GM12874 (cell line): ENCODE measurements at regions not wholly inside any gene's neighbourhood (a gene's known extent, or its start where the extent isn't known, plus 50 kb on each side); places are given as distances from the start of the nearest gene placed in this dataset.

Experiments
- CTCF ChIP-seq: IDR thresholded peaks from 2 replicates; pipeline ENCODE4 v1.5.1; 2011; ENCODE audit warnings: low read depth, mild to moderate bottlenecking, control low read depth, low read length, moderate library complexity; ENCODE audit not compliant: insufficient read depth

GRCh38 chr9:116020146-116020545 lies 133.4 kb upstream of the PAPPA start:
- TF ChIP-seq CTCF, result no peak

GRCh38 chr9:116020801-116021200 lies 132.8 kb upstream of the PAPPA start:
- TF ChIP-seq CTCF, result no peak

GRCh38 chr9:116027096-116027495 lies 126.5 kb upstream of the PAPPA start:
- no peak for TF ChIP-seq CTCF

DNA sequence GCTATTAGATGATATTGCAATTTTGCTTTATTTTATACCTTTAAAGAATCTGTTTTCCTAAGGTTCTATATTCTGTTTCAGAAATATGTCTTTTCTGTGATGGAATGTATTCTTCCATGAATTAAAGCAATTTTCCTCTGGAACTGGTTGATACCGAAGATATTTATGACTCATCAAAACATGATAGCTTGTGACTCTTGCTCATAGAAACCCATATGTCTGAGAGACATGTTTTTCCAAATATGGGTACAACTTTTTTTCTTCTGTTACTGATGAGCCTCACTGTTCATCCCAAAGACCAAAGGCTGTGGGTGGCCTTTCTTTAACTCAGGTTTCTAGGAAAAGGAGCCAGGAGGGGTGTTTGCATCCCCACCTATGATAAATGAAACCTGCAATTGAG lies 126.1 kb upstream of the PAPPA start:
- TF ChIP-seq CTCF, result no peak

DNA sequence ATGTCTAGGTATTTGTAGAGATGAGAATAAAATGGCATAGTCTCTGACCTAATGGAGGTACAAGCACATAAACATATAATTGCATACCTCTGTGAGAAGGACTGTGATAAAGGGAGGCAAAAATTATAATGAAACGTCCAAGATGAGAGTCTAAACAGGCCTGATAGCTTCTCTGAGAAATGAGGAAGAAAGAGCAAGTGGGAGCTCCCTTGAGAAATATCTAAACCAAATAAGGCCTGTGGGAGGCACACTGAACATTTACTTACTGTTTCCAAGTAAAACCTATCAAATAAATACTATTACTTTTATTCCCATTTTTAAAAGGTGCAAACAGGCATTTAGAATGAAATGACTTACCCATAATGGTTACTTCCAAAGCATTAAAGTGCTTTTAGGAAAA lies 125.6 kb upstream of the PAPPA start:
- no peak for TF ChIP-seq CTCF

GRCh38 chr9:116030517-116030916 lies 123.1 kb upstream of the PAPPA start:
- no peak for TF ChIP-seq CTCF

GRCh38 chr9:116032683-116033440 lies 120.7 kb upstream of the PAPPA start:
- no peak for TF ChIP-seq CTCF
